ENCODE measurements at regions not wholly inside any gene's neighbourhood (a gene's known extent, or its start where the extent isn't known, plus 50 kb on each side); places are given as distances from the start of the nearest gene placed in this dataset.
A peak's percentile ranks its signal among the peaks of the same experiment; 100 is the strongest.
"Not testable (repeated sequence)": the region's sequence is repeated elsewhere in the genome, so short reads cannot be mapped to it uniquely, and the experiment has no call there.

- no peak for DNase-seq
Measured at GRCh38 chrX:125202591-125203248, 117.0 kb upstream of the TEX13C start.

DNA sequence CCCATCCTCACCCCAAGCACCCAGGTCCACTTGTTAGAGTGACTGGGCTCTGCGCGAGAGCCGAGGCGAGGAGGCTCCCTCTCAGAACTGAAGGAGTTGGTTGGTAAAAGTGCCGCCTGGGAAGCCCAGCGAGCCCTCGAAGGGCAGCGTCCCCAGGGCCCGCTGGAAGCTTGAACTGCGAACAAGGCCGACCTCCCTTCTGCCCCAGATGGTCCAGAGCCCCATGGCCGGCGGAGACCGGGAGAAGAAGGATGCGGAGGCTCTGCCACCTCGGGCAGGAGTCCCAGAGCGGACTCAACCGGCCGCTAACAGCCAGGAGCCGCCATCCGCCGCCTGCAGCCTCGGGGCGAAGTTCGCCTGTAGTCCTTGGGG, 116.3 kb upstream of the TEX13C start:
- DNase-seq = no peak

GRCh38 chrX:125203737-125204578, 115.7 kb upstream of the TEX13C start:
- peak in 1 of 2 donors; percentile 3 for DNase-seq

DNA sequence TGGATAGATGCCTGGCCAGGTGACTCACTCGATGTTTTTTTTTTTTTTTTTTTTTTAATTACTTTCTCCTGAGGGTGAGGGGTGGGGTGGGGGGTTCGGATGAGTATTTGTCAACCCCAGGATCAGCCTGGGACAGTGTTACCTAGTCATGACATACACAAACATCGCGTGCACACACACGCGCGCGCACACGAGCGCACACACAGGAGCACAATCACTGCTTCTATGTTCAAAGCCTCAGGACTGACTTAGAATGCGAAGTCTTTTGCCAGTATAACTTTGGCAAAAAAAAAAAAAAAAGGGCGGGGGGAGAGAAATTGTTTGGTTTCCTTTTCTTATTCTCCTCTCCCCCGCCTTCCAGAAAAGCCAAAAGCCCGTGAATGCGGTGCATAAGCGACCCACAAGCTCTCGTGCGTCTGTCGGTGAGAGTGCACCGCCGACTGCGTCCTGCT, 115.0 kb upstream of the TEX13C start:
- no peak for DNase-seq

- peak in 1 of 2 donors; percentile 14 for DNase-seq
Measured at GRCh38 chrX:125205133-125205917, 114.3 kb upstream of the TEX13C start.

DNA sequence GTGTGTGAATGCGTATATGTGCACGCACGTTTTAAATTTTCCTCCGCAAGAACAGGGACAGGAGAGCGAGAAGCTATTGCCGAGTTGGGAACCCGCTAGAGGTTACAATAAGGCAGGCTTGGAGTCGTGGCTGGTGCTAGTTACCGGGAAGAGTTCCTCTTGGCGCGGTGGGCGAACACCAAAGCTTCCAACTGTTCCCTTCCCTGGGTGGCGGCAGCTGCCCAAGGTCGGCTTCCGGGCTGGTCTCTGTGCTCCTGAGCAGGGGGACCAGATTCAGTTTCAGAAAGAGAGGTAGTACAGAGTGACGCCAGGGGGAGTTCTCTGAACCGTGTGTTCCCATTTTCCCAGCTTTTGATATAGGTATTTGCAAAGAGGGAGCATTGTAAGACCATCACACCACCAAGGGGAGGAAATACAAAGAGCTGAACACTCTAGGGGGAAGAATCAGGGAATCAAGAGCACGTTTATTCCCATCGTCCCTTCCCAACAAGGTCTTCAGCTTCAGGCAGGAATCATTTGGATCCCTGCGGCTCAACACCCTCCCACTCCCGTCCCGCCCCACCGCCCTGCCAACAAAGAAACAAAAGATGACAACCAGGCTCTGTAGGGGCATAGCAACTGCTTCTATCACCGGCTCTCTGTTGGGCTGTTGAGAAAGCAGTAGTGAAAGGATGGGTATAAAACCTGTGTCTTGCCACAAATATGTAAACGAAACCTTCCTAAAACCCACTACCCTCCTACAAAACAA, 113.6 kb upstream of the TEX13C start:
- DNase-seq = no peak

DNA sequence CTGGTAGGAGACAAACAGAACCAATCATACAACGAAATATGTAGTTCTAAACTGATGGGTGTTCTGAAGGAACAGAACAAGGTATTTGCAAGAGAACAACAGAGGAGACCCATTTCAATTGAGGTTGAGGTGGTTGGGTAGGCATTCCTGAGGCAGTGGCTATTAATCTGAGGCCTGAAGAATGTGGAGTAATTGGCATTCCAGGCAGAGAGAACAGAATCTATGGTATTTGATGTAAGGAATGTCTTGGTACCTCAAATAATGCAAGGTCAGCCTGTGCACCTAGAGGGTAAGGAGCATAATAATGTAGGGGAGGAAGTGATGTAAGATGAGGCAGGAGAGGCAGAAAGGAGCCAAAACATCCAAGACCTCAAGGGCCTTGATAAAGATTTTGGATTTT, 109.5 kb upstream of the TEX13C start:
- DNase-seq = no peak

GRCh38 chrX:125219852-125220251, 99.8 kb upstream of the TEX13C start:
- no peak for DNase-seq

DNA sequence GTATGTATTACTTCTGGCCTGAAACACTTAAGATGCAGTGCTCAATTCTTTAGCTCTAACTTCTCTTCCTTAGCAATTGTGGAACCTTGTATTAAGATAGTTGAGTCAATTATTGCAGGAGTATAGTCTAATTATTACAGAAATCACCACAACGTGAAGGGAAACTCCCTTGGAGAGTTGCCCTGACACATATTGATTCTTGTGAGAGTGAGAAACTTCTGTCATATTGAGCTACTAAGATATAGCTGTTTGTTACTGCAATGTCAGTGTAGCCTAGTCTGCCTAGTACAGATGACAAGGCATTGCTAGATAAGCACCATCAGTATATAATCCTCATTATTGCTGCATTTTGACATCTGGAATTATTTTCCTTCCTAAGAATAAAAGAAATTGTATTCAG, 82.7 kb upstream of the TEX13C start:
- no peak for DNase-seq

GRCh38 chrX:125248931-125249330, 70.7 kb upstream of the TEX13C start:
- no peak for DNase-seq

GRCh38 chrX:125255759-125256158, 63.9 kb upstream of the TEX13C start:
- DNase-seq = not testable (repeated sequence)

DNA sequence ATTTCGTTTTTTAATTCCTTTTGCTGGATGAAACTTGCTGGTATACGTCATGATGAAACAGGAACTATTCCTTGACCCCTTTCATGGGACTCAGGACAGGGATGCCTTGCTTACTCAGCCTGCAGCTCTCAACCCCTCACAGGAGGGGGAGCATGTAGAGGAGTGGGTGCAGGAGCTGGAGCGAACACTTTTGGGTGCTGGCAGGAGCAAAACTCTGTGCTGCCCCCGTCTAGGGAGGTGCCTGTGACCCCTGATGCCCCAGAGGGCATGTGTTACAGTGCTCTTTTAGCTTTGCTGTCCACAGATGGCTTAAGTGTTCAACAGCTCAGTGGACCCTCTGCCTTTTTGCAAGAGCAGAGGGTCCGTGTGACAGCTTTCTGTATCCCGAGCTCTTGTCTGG, 56.8 kb upstream of the TEX13C start:
- no peak for DNase-seq

- DNase-seq = no peak
Measured at GRCh38 chrX:125266153-125266660, 53.5 kb upstream of the TEX13C start.
